CD4-positive, alpha-beta T cell (primary cell): ENCODE measurements at regions not wholly inside any gene's neighbourhood (a gene's known extent, or its start where the extent isn't known, plus 50 kb on each side); places are given as distances from the start of the nearest gene placed in this dataset.

Experiments
- ATAC-seq: fragments of 200-7000 bp; cut with Tn5 transposase; one replicate; pipeline ENCODE4 v1.10.0; 2022; ENCODE audit warnings: mild to moderate bottlenecking; ENCODE audit not compliant: poor library complexity
- CTCF ChIA-PET: fragments of 350-600 bp; sonication (Branson Sonifier 250); formaldehyde crosslinking; loops from one replicate; lab custom pipeline; 2021; ENCODE audit warnings: antibody characterized with exemption, inconsistent platforms; lab: Charles Lee
- POLR2A ChIA-PET: fragments of 350-600 bp; sonication (Branson Sonifier 250); formaldehyde crosslinking; loops from one replicate; lab custom pipeline; 2021; ENCODE audit warnings: antibody characterized with exemption, inconsistent platforms; lab: Charles Lee
- DNase-seq, 14 experiments: peaks; one replicate each; pipeline ENCODE4 v3.0.0-alpha.2; 2013 to 2020; ENCODE audit warnings: mixed read lengths in 2 of 14
- H3K27ac ChIP-seq, 2 donors: one replicate each; pipeline versions ENCODE4 v1.5.1 to v1.7.0; 2013; ENCODE audit warnings: low read length in 2 of 2, low read depth in 1 of 2, mild to moderate bottlenecking in 1 of 2
- H3K27me3 ChIP-seq, 2 experiments: 1 replicate in 1 of 2; 2 replicates in 1 of 2; pipeline versions ENCODE4 v1.6.1 to v1.7.0; 2013; ENCODE audit warnings: low read length in 2 of 2, control low read depth in 1 of 2, mild to moderate bottlenecking in 1 of 2, moderate library complexity in 1 of 2; ENCODE audit not compliant: insufficient read depth in 2 of 2, control insufficient read depth in 1 of 2
- H3K36me3 ChIP-seq: one replicate; pipeline ENCODE4 v1.6.1; 2013; ENCODE audit warnings: low read length, control low read depth; ENCODE audit not compliant: insufficient read depth
- H3K4me1 ChIP-seq: one replicate; pipeline ENCODE4 v1.6.1; 2013; ENCODE audit warnings: low read length, control low read depth; ENCODE audit not compliant: insufficient read depth
- H3K4me3 ChIP-seq: one replicate; pipeline ENCODE4 v1.5.1; 2013; ENCODE audit warnings: mild to moderate bottlenecking, low read length, moderate library complexity
- H3K9me3 ChIP-seq, 2 experiments: 1 replicate in 1 of 2; 2 replicates in 1 of 2; pipeline versions ENCODE4 v1.6.1 to v1.7.0; 2013; ENCODE audit warnings: low read length in 2 of 2, mild to moderate bottlenecking in 2 of 2, control low read depth in 1 of 2, moderate library complexity in 1 of 2; ENCODE audit not compliant: control insufficient read depth in 1 of 2, insufficient read depth in 1 of 2
- H3K27ac Mint-ChIP-seq: one replicate; pipeline ENCODE4 v1.8.0; 2020; ENCODE audit warnings: mixed read lengths
- H3K27me3 Mint-ChIP-seq: one replicate; pipeline ENCODE4 v1.8.0; 2021; ENCODE audit warnings: mixed read lengths
- H3K36me3 Mint-ChIP-seq: one replicate; pipeline ENCODE4 v1.8.0; 2021; ENCODE audit warnings: low read depth, mixed read lengths
- H3K4me1 Mint-ChIP-seq: one replicate; pipeline ENCODE4 v1.8.0; 2021; ENCODE audit warnings: low read depth, mixed read lengths
- H3K4me3 Mint-ChIP-seq: one replicate; pipeline ENCODE4 v1.8.0; 2020; ENCODE audit warnings: mild to moderate bottlenecking, mixed read lengths
- H3K9me3 Mint-ChIP-seq: one replicate; pipeline ENCODE4 v1.8.0; 2020; ENCODE audit warnings: mixed read lengths
- CTCF ChIP-seq: fragments of 200-600 bp; IDR thresholded peaks from one replicate; pipeline ENCODE4 v1.8.0; 2022; ENCODE audit warnings: antibody characterized with exemption, mild to moderate bottlenecking
- intact Hi-C, 2 experiments: fragments of 100-400 bp; cut with DNase I in 1 of 2; cut with micrococcal nuclease in 1 of 2; formaldehyde crosslinking; loops; one replicate each; pipeline versions ENCODE4 v1.15.1 to v1.9.0; 2023 to 2025; cut with DNase I, micrococcal nuclease

GRCh38 chr18:54529444-54529843, 61.6 kb upstream of the DYNAP start:
- intact Hi-C loops = no loop called here
- no peak for DNase-seq
- Mint-ChIP-seq H3K36me3 (no peaks in the 10 kb centered on the region), H3K9me3 (no peaks in the 10 kb centered on the region), H3K4me1 (no peaks in the 10 kb centered on the region), H3K27ac (no peak overlapping the region), H3K27me3 (peaks cover 16% of the 10 kb centered on the region), H3K4me3 (no peak overlapping the region)
- Histone ChIP-seq H3K4me1 (no peaks in the 10 kb centered on the region), H3K27ac (no peak overlapping the region), H3K9me3 (no peaks in the 10 kb centered on the region), H3K36me3 (no peaks in the 10 kb centered on the region), H3K27me3 (peaks cover 0 to 7% of the 10 kb centered on the region in 2 experiments), H3K4me3 (no peak overlapping the region)
- ChIA-PET CTCF (interaction anchor here (1.2 kb wide), 1 partner anchor 15 kb away, joined by 3 read pairs; no protein-coding TSS in a partner anchor), POLR2A (no interaction called here)
- TF ChIP-seq CTCF = no peak
- ATAC-seq = no peak

GRCh38 chr18:54530285-54530684, 60.8 kb upstream of the DYNAP start:
- intact Hi-C loops = loop anchor here in 1 of 2 experiments (5.0 kb wide), 1 partner anchor 52 kb away; no protein-coding TSS in a partner anchor
- Histone ChIP-seq H3K27me3 (peaks cover 0 to 7% of the 10 kb centered on the region in 2 experiments), H3K27ac (no peak overlapping the region), H3K36me3 (no peaks in the 10 kb centered on the region), H3K9me3 (peaks cover 0 to 4% of the 10 kb centered on the region in 2 experiments), H3K4me3 (no peak overlapping the region), H3K4me1 (no peaks in the 10 kb centered on the region)
- Mint-ChIP-seq H3K9me3 (no peaks in the 10 kb centered on the region), H3K4me1 (no peaks in the 10 kb centered on the region), H3K27ac (no peak overlapping the region), H3K4me3 (no peak overlapping the region), H3K36me3 (no peaks in the 10 kb centered on the region), H3K27me3 (peaks cover 16% of the 10 kb centered on the region)
- ATAC-seq = no peak
- CTCF ChIA-PET = interaction anchor here (1.2 kb wide), 1 partner anchor 16 kb away, joined by 3 read pairs; no protein-coding TSS in a partner anchor
- POLR2A ChIA-PET = no interaction called here
- no peak for TF ChIP-seq CTCF
- DNase-seq = no peak

- no peak for TF ChIP-seq CTCF
- no peaks in the 10 kb centered on the region for H3K4me1 ChIP-seq
- peaks cover 0 to 7% of the 10 kb centered on the region in 2 experiments for H3K27me3 ChIP-seq
- H3K9me3 Mint-ChIP-seq = no peaks in the 10 kb centered on the region
- H3K27ac ChIP-seq = no peak overlapping the region
- DNase-seq = no peak
- no peak overlapping the region for H3K4me3 ChIP-seq
- ChIA-PET POLR2A (no interaction called here), CTCF (no interaction called here)
- H3K4me1 Mint-ChIP-seq = no peaks in the 10 kb centered on the region
- ATAC-seq = no peak
- no peak overlapping the region for H3K27ac Mint-ChIP-seq
- no peak overlapping the region for H3K4me3 Mint-ChIP-seq
- intact Hi-C loops = loop anchor here in 1 of 2 experiments (5.0 kb wide), 1 partner anchor 51 kb away; no protein-coding TSS in a partner anchor
- H3K36me3 Mint-ChIP-seq = no peaks in the 10 kb centered on the region
- H3K27me3 Mint-ChIP-seq = peaks cover 16% of the 10 kb centered on the region
- no peaks in the 10 kb centered on the region for H3K36me3 ChIP-seq
- H3K9me3 ChIP-seq = peaks cover 0 to 14% of the 10 kb centered on the region in 2 experiments
Measured at GRCh38 chr18:54531402-54532065, 59.5 kb upstream of the DYNAP start.
